H7 (cell line): ENCODE measurements at regions not wholly inside any gene's neighbourhood (a gene's known extent, or its start where the extent isn't known, plus 50 kb on each side); places are given as distances from the start of the nearest gene placed in this dataset.
A peak's percentile ranks its signal among the peaks of the same experiment; 100 is the strongest.

Experiments used
- DNase-seq: peaks from one replicate; pipeline ENCODE4 v3.0.0; 2012
- H3K27me3 ChIP-seq: 2 replicates; pipeline ENCODE4 v1.6.0; 2011; ENCODE audit warnings: mild to moderate bottlenecking, low read length; ENCODE audit not compliant: control insufficient read depth, insufficient read depth
- H3K36me3 ChIP-seq: replicated peaks from 2 replicates; pipeline ENCODE4 v1.5.1; 2011; ENCODE audit warnings: low read length; ENCODE audit not compliant: control insufficient read depth, insufficient read depth
- H3K4me3 ChIP-seq: 2 replicates; pipeline ENCODE4 v1.5.1; 2011; ENCODE audit warnings: low read depth, mild to moderate bottlenecking, control low read depth, low read length, moderate library complexity; ENCODE audit not compliant: insufficient read depth

GRCh38 chr6:79797163-79797764 is 150.1 kb downstream of the ELOVL4 start:
- DNase-seq, result no peak
- H3K4me3 ChIP-seq, result no peak overlapping the region
- no peaks in the 10 kb centered on the region for H3K36me3 ChIP-seq
- H3K27me3 ChIP-seq, result no peaks in the 10 kb centered on the region

- no peak for DNase-seq
- Histone ChIP-seq H3K36me3 (no peaks in the 10 kb centered on the region), H3K27me3 (no peaks in the 10 kb centered on the region), H3K4me3 (no peak overlapping the region)
Measured at GRCh38 chr6:79796197-79796596, 151.2 kb downstream of the ELOVL4 start.

- H3K27me3 ChIP-seq, result no peaks in the 10 kb centered on the region
- DNase-seq, result no peak
- no peaks in the 10 kb centered on the region for H3K36me3 ChIP-seq
- no peak overlapping the region for H3K4me3 ChIP-seq
Measured at GRCh38 chr6:79789896-79790295, 157.5 kb downstream of the ELOVL4 start.

DNA sequence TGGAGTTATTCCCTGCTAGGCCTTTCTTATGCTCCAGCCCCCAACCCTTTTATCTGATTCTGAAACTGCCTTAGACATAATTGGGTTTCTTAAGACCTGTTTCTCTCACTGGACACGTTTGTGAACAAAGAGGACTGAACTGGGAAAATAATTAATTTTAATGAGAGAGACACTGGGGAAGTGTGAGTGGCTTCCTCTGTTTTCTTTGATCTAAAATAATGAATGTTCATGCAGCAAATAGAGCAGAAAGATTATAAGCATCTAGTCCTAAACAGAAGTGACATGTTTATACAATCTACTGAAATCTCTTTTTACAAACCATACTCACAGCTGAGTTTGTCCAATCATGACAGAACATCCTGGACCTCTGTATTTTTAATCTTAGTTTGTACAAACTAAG is 157.6 kb downstream of the SH3BGRL2 start:
- H3K27me3 ChIP-seq, result no peaks in the 10 kb centered on the region
- DNase-seq, result no peak
- no peak overlapping the region for H3K4me3 ChIP-seq
- H3K36me3 ChIP-seq, result no peaks in the 10 kb centered on the region

DNA sequence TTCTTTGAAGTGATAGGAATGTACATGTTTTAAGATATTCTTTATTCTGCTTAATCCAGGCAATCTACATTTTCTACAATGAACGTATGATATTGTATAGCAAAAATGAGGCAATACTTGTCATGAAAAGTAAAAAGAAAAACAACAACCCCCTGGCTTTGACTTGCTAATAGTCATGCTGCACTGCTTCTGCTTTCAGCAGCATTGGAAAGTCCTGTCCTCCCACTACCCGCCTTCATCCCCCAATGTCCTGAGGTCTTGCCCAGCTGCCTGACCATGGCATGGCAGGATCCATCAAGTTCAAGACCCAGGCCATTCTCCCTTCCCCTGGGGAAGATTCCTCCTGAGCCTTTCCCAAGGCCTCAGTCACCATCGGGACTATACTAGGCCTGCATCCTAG is 156.5 kb downstream of the SH3BGRL2 start:
- Histone ChIP-seq H3K4me3 (no peak overlapping the region), H3K27me3 (no peaks in the 10 kb centered on the region), H3K36me3 (no peaks in the 10 kb centered on the region)
- no peak for DNase-seq

DNA sequence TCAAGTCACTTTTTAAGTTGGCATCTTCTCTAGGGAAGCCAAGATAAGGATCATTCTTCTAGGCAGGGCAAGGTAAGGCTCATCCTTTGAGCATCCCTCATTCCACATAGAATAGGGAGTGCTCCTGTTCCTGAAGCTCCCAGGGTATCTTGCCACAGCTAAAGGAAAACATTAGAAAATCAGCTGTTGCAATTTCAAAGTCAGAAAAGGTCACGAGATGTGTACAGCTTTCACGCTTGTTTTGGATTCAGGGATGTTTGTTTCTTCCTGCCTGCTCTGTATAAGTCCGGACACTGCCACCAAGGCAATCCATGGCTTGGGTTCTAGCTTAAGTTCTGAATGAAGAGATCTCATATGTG is 153.2 kb downstream of the SH3BGRL2 start:
- DNase-seq, result no peak
- Histone ChIP-seq H3K27me3 (no peaks in the 10 kb centered on the region), H3K4me3 (no peak overlapping the region), H3K36me3 (no peaks in the 10 kb centered on the region)

DNA sequence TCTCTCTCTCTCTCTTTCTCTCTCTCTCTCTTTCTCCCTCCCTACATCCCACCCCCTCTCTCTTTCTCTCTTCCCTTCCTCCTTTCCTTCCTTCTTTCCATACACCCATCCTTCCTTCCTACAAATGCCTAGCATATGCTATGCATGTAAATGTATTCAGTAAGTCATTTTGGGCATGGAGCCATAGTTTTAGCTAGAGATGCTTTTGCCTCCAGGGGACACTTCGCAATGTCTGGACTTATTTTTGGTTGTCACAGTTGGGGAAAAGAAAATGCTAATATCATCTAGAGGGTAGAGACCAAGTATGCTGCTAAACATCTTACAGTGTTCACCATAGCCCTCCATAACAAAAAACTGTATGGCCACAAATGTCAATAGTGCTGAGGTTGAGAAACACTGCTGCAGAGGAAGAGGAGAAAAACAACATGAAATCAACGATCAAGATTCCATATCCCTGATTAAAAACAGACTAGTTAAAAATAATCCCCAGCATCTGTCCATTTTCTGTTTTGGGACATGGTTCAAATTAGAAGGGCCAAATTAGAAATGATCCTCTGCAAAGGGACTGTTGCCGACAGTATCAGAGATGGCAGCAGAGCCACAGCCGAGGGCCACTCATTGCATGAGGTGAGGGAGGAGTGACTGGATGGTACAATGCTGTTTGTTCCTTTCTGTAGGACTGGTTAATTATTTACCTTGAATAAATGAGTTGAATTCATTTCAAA is 152.7 kb downstream of the SH3BGRL2 start:
- DNase-seq, result no peak
- Histone ChIP-seq H3K4me3 (no peak overlapping the region), H3K27me3 (no peaks in the 10 kb centered on the region), H3K36me3 (no peaks in the 10 kb centered on the region)

GRCh38 chr6:79782792-79783580 is 151.9 kb downstream of the SH3BGRL2 start:
- no peak for DNase-seq
- Histone ChIP-seq H3K36me3 (no peaks in the 10 kb centered on the region), H3K27me3 (no peaks in the 10 kb centered on the region; the same call in 1 of the 2 replicates), H3K4me3 (no peak overlapping the region)

GRCh38 chr6:79781916-79782315 is 150.8 kb downstream of the SH3BGRL2 start:
- H3K27me3 ChIP-seq, result no peaks in the 10 kb centered on the region; the same call in 1 of the 2 replicates
- no peak overlapping the region for H3K4me3 ChIP-seq
- no peaks in the 10 kb centered on the region for H3K36me3 ChIP-seq
- no peak for DNase-seq

- DNase-seq, result no peak
- no peaks in the 10 kb centered on the region; the same call in 1 of the 2 replicates for H3K27me3 ChIP-seq
- H3K4me3 ChIP-seq, result no peak overlapping the region
- H3K36me3 ChIP-seq, result no peaks in the 10 kb centered on the region
Measured at GRCh38 chr6:79780881-79781280, 149.8 kb downstream of the SH3BGRL2 start.

DNA sequence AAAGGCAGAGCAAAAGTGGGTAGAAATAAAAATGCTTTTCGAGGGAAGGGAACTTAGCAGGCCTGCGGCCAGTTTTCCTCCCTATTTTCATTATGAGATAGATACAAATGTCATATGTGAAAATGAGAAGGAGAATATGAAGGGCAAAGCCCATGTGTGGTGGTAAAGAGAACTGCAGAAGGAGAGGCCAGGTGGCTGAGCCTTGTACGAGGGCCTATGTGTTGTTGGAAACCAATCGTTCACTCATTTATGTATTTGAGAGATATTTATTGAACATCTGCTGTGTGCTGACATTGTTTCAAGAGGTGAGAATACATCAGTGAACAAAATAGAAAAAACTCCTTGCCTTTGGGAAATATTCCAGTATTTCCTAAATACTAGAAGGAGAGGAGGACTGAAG is 147.7 kb downstream of the SH3BGRL2 start:
- H3K4me3 ChIP-seq, result no peak overlapping the region
- no peaks in the 10 kb centered on the region for H3K36me3 ChIP-seq
- no peaks in the 10 kb centered on the region; the same call in 1 of the 2 replicates for H3K27me3 ChIP-seq
- DNase-seq, result no peak

DNA sequence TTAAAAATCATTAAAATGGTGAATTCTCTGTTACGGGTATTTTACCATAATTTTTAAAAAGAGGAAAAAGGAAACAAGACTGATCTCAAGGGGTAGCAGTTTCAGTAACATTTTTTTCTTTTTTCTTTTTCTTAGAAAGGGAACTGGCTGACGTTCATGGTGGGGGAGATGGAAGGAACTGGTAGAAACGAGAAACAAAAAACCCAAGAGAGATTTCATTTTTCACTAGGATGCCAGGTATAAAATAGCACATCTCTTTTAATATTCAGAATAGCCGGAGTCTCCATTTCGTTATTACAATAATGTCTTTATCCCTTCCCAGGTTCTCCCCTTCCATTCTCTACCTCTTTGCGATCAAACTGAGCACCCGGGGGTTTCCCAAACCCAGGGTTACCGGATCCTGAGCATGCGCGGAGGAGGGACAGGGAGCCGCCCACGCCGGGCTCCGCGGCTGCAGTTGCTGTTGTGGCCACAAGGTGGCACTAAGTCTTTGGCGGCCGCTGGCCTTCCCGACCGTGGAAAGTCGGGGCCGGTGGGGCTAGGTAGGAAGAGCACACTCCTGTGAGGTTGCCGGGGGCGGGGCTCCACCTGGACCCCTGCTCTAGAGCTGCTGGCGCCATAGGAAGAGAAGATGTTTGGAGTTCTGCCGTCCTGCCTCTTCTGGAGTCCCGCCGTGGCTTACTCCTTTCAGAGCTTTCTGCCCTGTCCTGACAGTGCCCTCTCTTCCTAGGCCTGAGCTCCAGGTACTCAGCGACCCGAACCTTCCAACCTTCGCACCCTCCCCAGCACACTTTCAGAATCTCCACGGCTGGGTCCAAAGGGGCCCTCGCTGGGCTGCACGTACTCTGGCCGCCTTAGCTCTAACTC is 146.8 kb downstream of the SH3BGRL2 start:
- Histone ChIP-seq H3K4me3 (peak overlapping the region; percentile 25), H3K36me3 (no peaks in the 10 kb centered on the region), H3K27me3 (no peaks in the 10 kb centered on the region; the same call in 1 of the 2 replicates)
- peak; percentile 94 for DNase-seq

GRCh38 chr6:79776076-79776475 is 144.9 kb downstream of the SH3BGRL2 start:
- H3K4me3 ChIP-seq, result no peak overlapping the region
- no peaks in the 10 kb centered on the region; the same call in 1 of the 2 replicates for H3K27me3 ChIP-seq
- DNase-seq, result no peak

GRCh38 chr6:79775222-79775621 is 144.1 kb downstream of the SH3BGRL2 start:
- Histone ChIP-seq H3K27me3 (no peaks in the 10 kb centered on the region; the same call in 1 of the 2 replicates), H3K4me3 (no peak overlapping the region), H3K36me3 (no peaks in the 10 kb centered on the region)
- DNase-seq, result no peak

More at GRCh38 chr6:79776076-79776475, 144.9 kb downstream of the SH3BGRL2 start:
- no peaks in the 10 kb centered on the region for H3K36me3 ChIP-seq
